ENCODE measurements at regions not wholly inside any gene's neighbourhood (a gene's known extent, or its start where the extent isn't known, plus 50 kb on each side); places are given as distances from the start of the nearest gene placed in this dataset.

GRCh38 chr1:113247355-113247754, 143.0 kb upstream of the MAGI3 start:
- Histone ChIP-seq H3K27me3 (ENCODE audit: insufficient read depth in 3 of 3, low read length in 2 of 3) (peaks cover 0 to 3% (median 1%) of the 10 kb centered on the region in 3 donors), H3K27ac (no peak overlapping the region), H3K9me3 (no peaks in the 10 kb centered on the region), H3K4me3 (no peak overlapping the region), H3K36me3 (ENCODE audit: insufficient read depth in 1 of 2, low read depth in 1 of 2) (no peaks in the 10 kb centered on the region), H3K4me1 (no peaks in the 10 kb centered on the region)
- no peak for DNase-seq
- ATAC-seq: no peak
- TF ChIP-seq CTCF (IDR thresholded peaks at IDR 0.05): no peak
- 69 to 83% (median 75%) methylated on average over 2 of the region's 2 CpGs for WGBS, 3 donors
- intact Hi-C loops (cut with DNase I): no loop called here

GRCh38 chr1:113247782-113248181, 142.5 kb upstream of the MAGI3 start:
- DNase-seq: no peak
- H3K4me3 ChIP-seq: no peak overlapping the region
- no peak for TF ChIP-seq CTCF (IDR thresholded peaks at IDR 0.05)
- H3K9me3 ChIP-seq: no peaks in the 10 kb centered on the region
- H3K27me3 ChIP-seq (ENCODE audit: insufficient read depth in 3 of 3, low read length in 2 of 3): peaks cover 0 to 4% (median 1%) of the 10 kb centered on the region in 3 donors
- no peak overlapping the region for H3K27ac ChIP-seq
- H3K36me3 ChIP-seq (ENCODE audit: insufficient read depth in 1 of 2, low read depth in 1 of 2): no peaks in the 10 kb centered on the region
- 74 to 80% (median 77%) methylated on average over 3 of the region's 3 CpGs for WGBS, 3 donors
- H3K4me1 ChIP-seq: no peaks in the 10 kb centered on the region
- no peak for ATAC-seq
- intact Hi-C loops (cut with DNase I): no loop called here

GRCh38 chr1:113248494-113248893, 141.8 kb upstream of the MAGI3 start:
- no peak for ATAC-seq
- H3K27ac ChIP-seq: no peak overlapping the region
- no peaks in the 10 kb centered on the region for H3K36me3 ChIP-seq (ENCODE audit: insufficient read depth in 1 of 2, low read depth in 1 of 2)
- H3K4me1 ChIP-seq: no peaks in the 10 kb centered on the region
- intact Hi-C loops (cut with DNase I): no loop called here
- no peak for DNase-seq
- 63 to 68% (median 65%) methylated on average over 5 of the region's 5 CpGs for WGBS, 3 donors
- no peaks in the 10 kb centered on the region for H3K9me3 ChIP-seq
- no peak for TF ChIP-seq CTCF (IDR thresholded peaks at IDR 0.05)
- no peak overlapping the region for H3K4me3 ChIP-seq
- H3K27me3 ChIP-seq (ENCODE audit: insufficient read depth in 3 of 3, low read length in 2 of 3): peaks cover 0 to 4% (median 1%) of the 10 kb centered on the region in 3 donors

GRCh38 chr1:113250161-113250560, 140.2 kb upstream of the MAGI3 start:
- intact Hi-C loops (cut with DNase I): no loop called here
- WGBS, 3 donors: 59 to 65% (median 64%) methylated on average over 6 of the region's 6 CpGs
- TF ChIP-seq CTCF (IDR thresholded peaks at IDR 0.05): no peak
- no peak overlapping the region for H3K27ac ChIP-seq
- no peak overlapping the region for H3K4me3 ChIP-seq
- H3K4me1 ChIP-seq: no peaks in the 10 kb centered on the region
- no peak for ATAC-seq
- H3K27me3 ChIP-seq (ENCODE audit: insufficient read depth in 3 of 3, low read length in 2 of 3): peaks cover 0 to 4% (median 1%) of the 10 kb centered on the region in 3 donors
- no peak for DNase-seq
- H3K36me3 ChIP-seq (ENCODE audit: insufficient read depth in 1 of 2, low read depth in 1 of 2): no peaks in the 10 kb centered on the region
- H3K9me3 ChIP-seq: no peaks in the 10 kb centered on the region

- Histone ChIP-seq H3K4me1 (no peaks in the 10 kb centered on the region), H3K9me3 (no peaks in the 10 kb centered on the region), H3K4me3 (no peak overlapping the region), H3K36me3 (ENCODE audit: insufficient read depth in 1 of 2, low read depth in 1 of 2) (no peaks in the 10 kb centered on the region), H3K27me3 (ENCODE audit: insufficient read depth in 3 of 3, low read length in 2 of 3) (peaks cover 0 to 4% (median 1%) of the 10 kb centered on the region in 3 donors), H3K27ac (no peak overlapping the region)
- 82 to 89% (median 86%) methylated on average over 7 of the region's 7 CpGs for WGBS, 3 donors
- ATAC-seq (no peak), DNase-seq (no peak)
- no peak for TF ChIP-seq CTCF (IDR thresholded peaks at IDR 0.05)
- intact Hi-C loops (cut with DNase I): no loop called here
Observed at GRCh38 chr1:113252166-113252565, 138.1 kb upstream of the MAGI3 start.

Measured in psoas muscle (tissue), 7 donors.